Endothelial cell of umbilical vein (primary cell): ENCODE measurements at regions not wholly inside any gene's neighbourhood (a gene's known extent, or its start where the extent isn't known, plus 50 kb on each side); places are given as distances from the start of the nearest gene placed in this dataset.

Experiments
- BruUV-seq: library from RNA; stranded (reverse); fragments of 400-500 nt; replicated peaks from 2 replicates; lab custom pipeline; 2021; lab: Mats Ljungman, UMichigan
- CTCF ChIA-PET: fragments of 300-600, 350-600 bp; sonication (Branson Sonifier 250); formaldehyde crosslinking; loops from one replicate; lab custom pipeline; 2021; ENCODE audit warnings: antibody characterized with exemption, inconsistent platforms; lab: Charles Lee
- POLR2A ChIA-PET: fragments of 300-600, 350-600 bp; sonication (Branson Sonifier 250); formaldehyde crosslinking; loops from one replicate; lab custom pipeline; 2021; ENCODE audit warnings: antibody characterized with exemption, inconsistent platforms; lab: Charles Lee
- DNase-seq: peaks from one replicate; pipeline ENCODE4 v3.0.0-alpha.2; 2011; ENCODE audit warnings: low read depth, low spot score
- FAIRE-seq: peaks from 2 replicates; lab custom pipeline; 2011; peaks lifted over from hg19 to GRCh38; lab: Jason Lieb, UNC
- H2AFZ ChIP-seq: 2 replicates; pipeline ENCODE4 v1.6.0; 2012; ENCODE audit warnings: low read depth, low read length, control low read depth, inconsistent platforms
- H3K27ac ChIP-seq: 2 replicates; pipeline ENCODE4 v1.5.1; 2011; ENCODE audit warnings: low read depth, mild to moderate bottlenecking, control low read depth, low read length, moderate library complexity; ENCODE audit not compliant: insufficient read depth
- H3K27me3 ChIP-seq, 2 experiments: 2 replicates each; pipeline versions ENCODE4 v1.6.0 to v1.6.1; 2011; ENCODE audit warnings: low read length in 2 of 2, mixed read lengths in 1 of 2; ENCODE audit not compliant: control insufficient read depth in 2 of 2, insufficient read depth in 2 of 2
- H3K36me3 ChIP-seq, 2 experiments: 2 replicates in 1 of 2; 3 replicates in 1 of 2; pipeline ENCODE4 v1.5.1; 2011; ENCODE audit warnings: low read length in 2 of 2, mild to moderate bottlenecking in 1 of 2, moderate library complexity in 1 of 2; ENCODE audit not compliant: control insufficient read depth in 2 of 2, insufficient read depth in 2 of 2; ENCODE audit errors: extremely low read depth in 1 of 2
- H3K4me1 ChIP-seq: 3 replicates; pipeline ENCODE4 v1.5.1; 2011; ENCODE audit warnings: mild to moderate bottlenecking, low read length; ENCODE audit not compliant: control insufficient read depth, insufficient read depth; ENCODE audit errors: extremely low read depth
- H3K4me2 ChIP-seq: 2 replicates; pipeline ENCODE4 v1.6.1; 2011; ENCODE audit warnings: low read length, control low read depth, mixed read lengths; ENCODE audit not compliant: insufficient read depth
- H3K4me3 ChIP-seq, 3 experiments: fragments of 200-600 bp in 1 of 3; sonication (generic), shearing (Covaris generic) in 1 of 3; replicated peaks in 1 of 3; 2 replicates each; pipeline ENCODE4 v1.5.1; 2011 to 2016; ENCODE audit warnings: control low read depth in 3 of 3, low read length in 3 of 3, mild to moderate bottlenecking in 2 of 3, inconsistent platforms in 1 of 3, low read depth in 1 of 3, moderate library complexity in 1 of 3; ENCODE audit not compliant: insufficient read depth in 1 of 3
- H3K79me2 ChIP-seq: 2 replicates; pipeline ENCODE4 v1.6.0; 2012; ENCODE audit warnings: low read length, inconsistent platforms; ENCODE audit not compliant: control insufficient read depth, insufficient read depth
- H3K9ac ChIP-seq: replicated peaks from 2 replicates; pipeline ENCODE3; 2011; ENCODE audit warnings: low read length, control low read depth; ENCODE audit not compliant: insufficient read depth; ENCODE audit errors: extremely low read depth
- H3K9me1 ChIP-seq: replicated peaks from 3 replicates; pipeline ENCODE4 v1.6.0; 2011; ENCODE audit warnings: mild to moderate bottlenecking, low read length; ENCODE audit not compliant: control insufficient read depth, insufficient read depth; ENCODE audit errors: extremely low read depth
- H3K9me3 ChIP-seq: replicated peaks from 2 replicates; pipeline ENCODE4 v1.5.1; 2012; ENCODE audit warnings: low read length, inconsistent platforms; ENCODE audit not compliant: control insufficient read depth, insufficient read depth
- H4K20me1 ChIP-seq: replicated peaks from 2 replicates; pipeline ENCODE3; 2011; ENCODE audit warnings: mild to moderate bottlenecking, low read length; ENCODE audit not compliant: control insufficient read depth, insufficient read depth; ENCODE audit errors: extremely low read depth
- EZH2 ChIP-seq: IDR thresholded peaks from 2 replicates; pipeline ENCODE4 v1.6.1; 2012; ENCODE audit warnings: borderline replicate concordance, low read depth, mild to moderate bottlenecking, moderate library complexity, low read length, inconsistent platforms; ENCODE audit not compliant: severe bottlenecking
- FOS ChIP-seq: IDR thresholded peaks from 2 replicates; pipeline ENCODE4 v1.6.1; 2011; ENCODE audit warnings: mild to moderate bottlenecking, low read length, moderate library complexity, borderline replicate concordance; ENCODE audit not compliant: insufficient read depth
- GATA2 ChIP-seq: IDR thresholded peaks from 2 replicates; pipeline ENCODE4 v1.7.0; 2011; ENCODE audit warnings: low read depth, mild to moderate bottlenecking, moderate library complexity, mixed read lengths, low read length; ENCODE audit not compliant: insufficient read length, insufficient read depth
- JUN ChIP-seq: IDR thresholded peaks from 2 replicates; pipeline ENCODE4 v1.6.1; 2011; ENCODE audit warnings: borderline replicate concordance, low read depth; ENCODE audit not compliant: insufficient read length, insufficient read depth
- MYC ChIP-seq: IDR thresholded peaks from one replicate; pipeline ENCODE4 v1.6.1; 2011; ENCODE audit warnings: mild to moderate bottlenecking, low read depth, low read length
- POLR2A ChIP-seq: IDR thresholded peaks from 2 replicates; pipeline ENCODE4 v1.6.1; 2012; ENCODE audit warnings: low read depth, mild to moderate bottlenecking, control low read depth, low read length
- POLR2AphosphoS5 ChIP-seq: IDR thresholded peaks from 2 replicates; pipeline ENCODE4 v1.6.1; 2012; ENCODE audit warnings: low read depth, mild to moderate bottlenecking, control low read depth, low read length, moderate library complexity; ENCODE audit not compliant: insufficient read depth
- dilution Hi-C: fragments of 300-500 bp; cut with MboI; formaldehyde crosslinking; loops from one replicate; pipeline ENCODE4 v1.15.0; 2019; ENCODE audit warnings: low sequenced_read_pairs; ENCODE audit not compliant: extremely low pct_ligation_motif_present
- intact Hi-C: fragments of 100-400 bp; cut with micrococcal nuclease; formaldehyde crosslinking; loops from one replicate; pipeline ENCODE4 v1.10.0; 2022
- TF ChIP-seq, protein P1 (sequence below), 2 donors: IDR thresholded peaks; 1 replicate in 1 of 2; 2 replicates in 1 of 2; pipeline ENCODE4 v1.5.1; 2011; ENCODE audit warnings: low read length in 2 of 2, mild to moderate bottlenecking in 2 of 2, moderate library complexity in 2 of 2, control low read depth in 1 of 2, inconsistent platforms in 1 of 2, low read depth in 1 of 2; ENCODE audit not compliant: insufficient read depth in 1 of 2; ENCODE audit errors: extremely low read depth in 1 of 2
- TF ChIP-seq, protein P2 (sequence below): IDR thresholded peaks from 2 replicates; pipeline ENCODE4 v1.6.1; 2011; ENCODE audit not compliant: insufficient read depth, insufficient read length

DNA sequence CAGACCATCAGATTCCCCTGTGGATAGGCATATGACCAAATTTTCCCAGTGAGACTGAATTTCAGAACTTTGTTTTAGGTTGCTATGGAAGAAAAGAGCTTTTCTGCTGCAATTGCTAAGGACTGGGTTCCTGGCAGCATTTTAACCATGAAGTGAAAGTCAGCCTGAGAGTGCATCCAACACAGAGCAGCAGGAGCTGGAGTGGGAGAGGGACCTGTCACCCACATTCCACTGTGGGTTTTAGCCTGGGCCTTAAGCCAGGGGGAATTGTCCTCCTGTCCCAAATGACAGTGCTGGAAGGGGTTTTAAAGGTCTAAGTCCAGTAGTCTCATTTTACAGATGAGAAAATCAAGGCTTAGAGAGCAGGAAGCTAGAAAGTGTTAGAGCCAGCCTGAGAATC lies 203.5 kb upstream of the N4BP1 start:
- ChIA-PET CTCF (no interaction called here), POLR2A (no interaction called here)
- TF ChIP-seq POLR2AphosphoS5 (no peak), EZH2 (no peak), JUN (no peak), MYC (no peak), POLR2A (no peak), FOS (no peak), GATA2 (no peak)
- TF ChIP-seq, protein P1, sequence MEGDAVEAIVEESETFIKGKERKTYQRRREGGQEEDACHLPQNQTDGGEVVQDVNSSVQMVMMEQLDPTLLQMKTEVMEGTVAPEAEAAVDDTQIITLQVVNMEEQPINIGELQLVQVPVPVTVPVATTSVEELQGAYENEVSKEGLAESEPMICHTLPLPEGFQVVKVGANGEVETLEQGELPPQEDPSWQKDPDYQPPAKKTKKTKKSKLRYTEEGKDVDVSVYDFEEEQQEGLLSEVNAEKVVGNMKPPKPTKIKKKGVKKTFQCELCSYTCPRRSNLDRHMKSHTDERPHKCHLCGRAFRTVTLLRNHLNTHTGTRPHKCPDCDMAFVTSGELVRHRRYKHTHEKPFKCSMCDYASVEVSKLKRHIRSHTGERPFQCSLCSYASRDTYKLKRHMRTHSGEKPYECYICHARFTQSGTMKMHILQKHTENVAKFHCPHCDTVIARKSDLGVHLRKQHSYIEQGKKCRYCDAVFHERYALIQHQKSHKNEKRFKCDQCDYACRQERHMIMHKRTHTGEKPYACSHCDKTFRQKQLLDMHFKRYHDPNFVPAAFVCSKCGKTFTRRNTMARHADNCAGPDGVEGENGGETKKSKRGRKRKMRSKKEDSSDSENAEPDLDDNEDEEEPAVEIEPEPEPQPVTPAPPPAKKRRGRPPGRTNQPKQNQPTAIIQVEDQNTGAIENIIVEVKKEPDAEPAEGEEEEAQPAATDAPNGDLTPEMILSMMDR (IDR thresholded peaks at IDR 0.05; ENCODE audit: extremely low read depth in 1 of 2, insufficient read depth in 1 of 2, low read depth in 1 of 2, low read length in 2 of 2): no peak
- TF ChIP-seq, protein P2, sequence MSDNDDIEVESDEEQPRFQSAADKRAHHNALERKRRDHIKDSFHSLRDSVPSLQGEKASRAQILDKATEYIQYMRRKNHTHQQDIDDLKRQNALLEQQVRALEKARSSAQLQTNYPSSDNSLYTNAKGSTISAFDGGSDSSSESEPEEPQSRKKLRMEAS: no peak
- Histone ChIP-seq H2AFZ (no peak overlapping the region), H3K4me1 (no peaks in the 10 kb centered on the region), H3K4me2 (no peak overlapping the region), H3K9ac (no peak overlapping the region), H3K27me3 (no peaks in the 10 kb centered on the region), H4K20me1 (no peaks in the 10 kb centered on the region), H3K27ac (no peak overlapping the region), H3K79me2 (no peaks in the 10 kb centered on the region), H3K9me3 (no peaks in the 10 kb centered on the region), H3K9me1 (no peaks in the 10 kb centered on the region), H3K4me3 (no peak overlapping the region), H3K36me3 (no peaks in the 10 kb centered on the region)
- no peak for DNase-seq
- dilution Hi-C loops: no loop called here
- no peak for FAIRE-seq
- intact Hi-C loops: no loop called here
- no TSS peak for BruUV-seq
